GOT3 (cell line): ENCODE measurements at regions not wholly inside any gene's neighbourhood (a gene's known extent, or its start where the extent isn't known, plus 50 kb on each side); places are given as distances from the start of the nearest gene placed in this dataset.
"Not testable (repeated sequence)": the region's sequence is repeated elsewhere in the genome, so short reads cannot be mapped to it uniquely, and the experiment has no call there.

Experiments used
- DNase-seq: peaks from one replicate; lab custom pipeline; 2025; ENCODE audit warnings: mixed read lengths; lab: John Stamatoyannopoulos, UW

DNA sequence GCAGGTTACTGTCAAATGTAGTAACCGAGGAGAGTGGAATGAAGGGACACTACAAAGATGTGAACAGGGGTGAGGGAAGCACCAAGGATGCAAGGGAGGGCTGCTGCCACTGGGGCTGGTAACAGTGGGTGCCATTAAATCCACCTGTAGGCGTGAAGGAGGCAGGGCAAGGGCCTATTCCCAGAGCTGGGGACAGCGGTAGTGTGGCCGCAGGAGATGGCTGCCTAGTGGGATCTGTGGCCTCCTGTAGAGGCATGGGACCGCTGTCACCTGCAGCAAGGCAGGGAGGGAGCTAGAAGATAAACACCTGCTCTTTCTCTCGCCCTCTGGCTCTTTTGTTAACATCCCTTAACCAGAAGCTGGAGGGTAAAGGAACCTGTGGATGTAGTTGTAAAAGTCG, 80.5 kb upstream of the CNIH3 start:
- no peak for DNase-seq

DNA sequence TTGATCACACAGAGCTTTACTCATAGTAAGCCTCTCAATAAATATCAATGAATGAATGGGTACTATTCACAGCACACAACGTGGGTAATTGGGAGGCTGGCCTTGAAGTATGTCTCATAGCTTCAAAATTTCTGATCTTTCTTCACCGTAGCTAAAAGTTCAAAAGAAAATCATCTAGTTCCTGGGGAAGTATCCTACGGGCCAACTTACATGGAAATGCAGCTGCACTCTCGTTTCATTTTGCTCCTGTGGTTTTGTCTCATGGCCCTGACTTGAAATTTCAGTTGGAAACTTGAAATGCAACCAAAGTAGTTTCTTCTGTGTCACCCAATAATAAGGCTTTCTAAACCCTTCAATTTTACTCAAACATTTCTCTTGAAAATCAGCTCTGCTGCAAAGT, 76.1 kb upstream of the CNIH3 start:
- no peak for DNase-seq

GRCh38 chr1:224540535-224540934, 75.6 kb upstream of the CNIH3 start:
- DNase-seq = no peak

DNA sequence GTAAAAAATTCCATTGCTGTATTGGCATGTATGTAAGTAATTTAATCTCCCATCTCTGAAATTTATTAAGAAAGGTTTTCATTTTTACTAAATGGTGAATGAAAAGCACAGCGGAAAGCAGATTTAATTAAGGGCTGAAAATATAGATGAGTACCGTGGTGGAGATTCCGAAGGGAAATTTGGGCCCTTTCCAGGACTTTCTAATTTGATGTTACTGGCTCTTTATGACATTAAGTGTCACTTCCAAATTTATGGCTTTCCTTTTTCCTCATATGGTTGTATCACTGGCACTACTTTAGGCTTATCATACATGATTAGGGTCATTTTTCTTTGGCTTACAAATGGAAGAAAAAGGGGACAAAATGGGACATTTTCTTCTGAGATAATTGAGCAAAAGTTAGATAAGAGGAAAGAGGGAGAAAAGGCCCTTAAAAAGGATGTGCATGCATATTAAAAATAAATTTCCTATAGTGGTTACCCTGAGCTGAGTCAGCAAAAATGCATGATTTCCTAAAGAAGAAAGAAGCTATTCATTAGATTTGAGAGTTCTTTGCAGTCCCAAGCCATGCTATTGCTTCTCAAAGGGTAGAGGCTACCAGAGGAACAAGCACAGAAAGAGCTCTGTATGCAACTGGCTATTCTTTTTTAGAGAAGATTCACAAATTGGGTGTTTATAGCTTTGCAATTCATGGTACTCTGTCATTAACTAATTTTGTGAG, 74.9 kb upstream of the CNIH3 start:
- no peak for DNase-seq

- DNase-seq = no peak
These were observed 74.1 kb upstream of the CNIH3 start for GRCh38 chr1:224541901-224542630.

DNA sequence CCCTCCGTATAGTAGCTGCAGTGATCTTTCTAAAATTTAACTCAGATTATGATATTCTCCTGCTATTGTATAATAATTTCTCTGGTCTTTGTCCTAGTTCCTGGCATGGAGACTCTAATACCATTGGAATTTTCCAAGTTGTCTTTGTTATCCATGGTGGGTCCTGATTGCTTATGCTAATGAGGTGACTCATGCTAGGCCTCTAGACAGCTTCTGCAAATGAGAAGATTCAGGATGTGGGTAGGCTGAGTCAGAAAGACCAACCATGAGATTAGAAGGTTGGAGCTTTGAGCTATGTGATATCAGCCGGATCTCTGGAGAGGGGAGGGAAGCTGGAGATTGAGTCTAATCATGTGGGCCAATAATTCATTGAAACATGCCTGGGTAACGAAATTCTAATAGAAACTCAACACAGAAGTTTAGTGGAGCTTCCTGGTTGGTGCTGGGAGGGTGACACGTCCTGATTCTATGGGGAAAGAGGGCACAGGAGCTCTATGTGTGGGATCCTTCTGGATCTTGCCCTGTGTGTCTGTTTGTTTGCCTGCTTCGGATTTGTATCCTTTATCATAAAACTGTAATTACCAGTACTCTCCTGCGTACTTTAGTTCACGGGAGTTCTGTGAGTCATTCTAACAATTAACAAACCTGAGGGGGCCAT, 73.2 kb upstream of the CNIH3 start:
- DNase-seq = peak; percentile 19

DNA sequence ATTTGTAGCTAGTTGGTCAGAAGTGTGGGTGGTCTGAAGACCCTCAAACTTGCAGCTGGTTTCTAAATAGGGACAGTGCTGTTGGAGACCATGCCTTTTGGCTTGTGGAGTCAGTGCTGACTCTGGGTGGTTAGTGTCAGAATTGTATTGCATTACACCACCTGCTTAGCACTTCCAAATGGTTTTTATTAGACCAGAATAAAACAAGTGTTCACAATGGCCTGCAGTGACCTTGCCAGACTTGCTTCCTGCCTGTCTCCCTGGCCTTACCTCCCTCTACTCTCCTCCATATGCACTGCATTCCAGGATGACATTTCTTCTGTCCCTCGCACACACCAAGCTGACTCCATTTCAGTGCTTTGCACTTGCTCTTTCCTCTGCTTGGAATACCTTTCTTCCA, 72.7 kb upstream of the CNIH3 start:
- no peak for DNase-seq

DNA sequence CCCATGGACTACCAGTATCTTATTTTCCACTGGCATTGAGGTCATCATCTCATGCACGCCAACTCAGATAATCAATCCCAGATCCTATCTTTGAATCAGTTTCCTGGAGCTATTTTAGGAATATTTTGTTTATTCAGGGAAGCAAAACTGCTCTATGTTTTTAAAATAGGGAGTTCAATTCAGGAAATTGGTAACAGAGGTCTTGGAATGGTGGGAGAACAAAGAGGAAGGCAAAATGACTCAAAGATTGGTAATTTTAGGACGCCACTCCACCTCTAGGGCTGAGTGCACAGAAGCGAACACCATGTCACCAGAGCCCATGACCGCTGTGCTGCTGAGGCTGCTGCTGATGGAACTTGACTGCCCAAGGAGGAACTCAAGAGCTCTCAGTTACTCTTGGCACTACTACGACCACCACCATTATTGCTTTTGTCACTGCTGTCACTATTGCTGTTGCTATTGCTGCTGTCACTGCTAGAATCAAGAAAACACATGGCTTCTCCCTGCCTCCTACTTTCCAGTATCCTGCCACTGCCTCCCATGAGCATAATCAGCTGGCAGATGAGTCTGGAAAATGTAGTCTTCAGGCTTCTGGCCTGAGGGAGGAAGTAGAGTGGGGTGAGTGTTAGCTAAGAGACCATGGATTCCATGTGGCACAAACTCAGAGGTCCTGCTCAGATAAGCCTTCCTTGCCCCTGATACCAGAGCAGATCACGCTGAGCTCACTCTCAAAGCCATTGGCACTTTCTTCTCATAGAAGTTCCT, 71.6 kb upstream of the CNIH3 start:
- DNase-seq = no peak

DNA sequence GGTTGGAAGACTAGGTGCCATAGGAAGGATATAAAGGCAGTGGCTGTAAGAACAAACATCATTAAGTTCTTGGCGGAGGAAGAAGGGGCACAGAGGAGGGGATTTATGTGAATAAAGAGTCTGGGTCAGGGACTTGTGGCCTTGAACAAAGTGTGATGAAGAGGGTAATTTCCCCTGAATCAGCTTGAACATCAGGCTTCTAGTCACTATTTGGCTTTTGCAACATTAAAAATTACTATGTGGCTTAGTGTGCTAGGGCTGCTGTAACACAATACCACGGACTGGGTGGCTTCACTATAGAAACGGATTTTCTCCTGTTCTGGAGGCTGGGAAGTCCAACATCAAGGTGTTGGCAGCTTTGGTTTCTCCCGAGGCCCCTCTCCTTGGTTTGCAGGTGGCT, 70.5 kb upstream of the CNIH3 start:
- no peak for DNase-seq

DNA sequence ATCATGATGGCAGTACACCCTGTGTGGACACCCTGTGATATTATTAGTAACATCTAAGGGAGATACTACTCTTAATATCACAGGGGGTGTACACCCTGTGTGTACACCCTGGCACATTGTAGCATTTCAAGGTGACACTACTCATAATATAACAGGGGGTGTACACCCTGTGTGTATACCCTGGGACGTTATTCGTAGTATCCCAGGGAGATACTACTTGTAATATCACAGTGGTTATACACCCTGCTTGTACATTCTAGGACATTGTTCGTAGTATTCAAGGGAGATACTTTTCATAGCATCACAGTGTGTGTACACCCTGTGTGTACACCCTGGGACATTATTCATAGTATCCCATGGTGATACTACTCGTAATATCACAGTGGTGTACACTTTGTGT, 67.4 kb upstream of the CNIH3 start:
- no peak for DNase-seq

DNA sequence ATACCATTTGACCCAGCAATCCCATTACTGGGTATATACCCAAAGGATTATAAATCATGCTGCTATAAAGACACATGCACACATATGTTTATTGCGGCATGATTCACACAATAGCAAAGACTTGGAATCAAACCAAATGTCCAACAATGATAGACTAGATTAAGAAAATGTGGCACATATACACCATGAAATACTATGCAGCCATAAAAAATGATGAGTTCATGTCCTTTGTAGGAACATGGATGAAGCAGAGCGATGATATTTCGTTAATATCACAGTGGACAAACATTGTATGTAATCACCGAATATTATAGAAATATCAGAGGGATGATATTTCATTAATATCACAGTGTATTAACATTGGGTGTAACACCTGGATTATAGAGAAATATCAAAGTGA, 64.9 kb upstream of the CNIH3 start:
- DNase-seq = not testable (repeated sequence)

DNA sequence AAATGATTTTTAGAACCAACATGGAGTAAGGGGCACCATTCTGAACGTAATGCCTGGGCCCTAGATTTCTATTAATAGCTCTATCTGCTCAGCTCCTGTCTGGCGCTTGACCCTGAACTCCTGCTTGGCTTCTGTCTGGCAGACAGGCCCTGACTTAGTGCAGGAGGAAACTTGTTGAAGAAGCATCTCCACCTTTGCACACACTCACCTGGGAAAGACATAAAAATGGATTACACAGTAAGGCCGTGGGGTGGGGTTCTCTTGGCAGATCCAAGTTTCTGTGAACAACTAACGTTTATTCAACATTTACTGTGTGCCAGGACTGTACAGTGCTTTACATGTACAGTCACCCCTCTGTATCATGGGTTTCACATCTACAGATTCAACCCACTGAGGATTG, 62.1 kb upstream of the CNIH3 start:
- DNase-seq = no peak

GRCh38 chr1:224554620-224555259, 61.4 kb upstream of the CNIH3 start:
- no peak for DNase-seq

- no peak for DNase-seq
These were observed 57.2 kb upstream of the CNIH3 start for GRCh38 chr1:224558904-224559303.

DNA sequence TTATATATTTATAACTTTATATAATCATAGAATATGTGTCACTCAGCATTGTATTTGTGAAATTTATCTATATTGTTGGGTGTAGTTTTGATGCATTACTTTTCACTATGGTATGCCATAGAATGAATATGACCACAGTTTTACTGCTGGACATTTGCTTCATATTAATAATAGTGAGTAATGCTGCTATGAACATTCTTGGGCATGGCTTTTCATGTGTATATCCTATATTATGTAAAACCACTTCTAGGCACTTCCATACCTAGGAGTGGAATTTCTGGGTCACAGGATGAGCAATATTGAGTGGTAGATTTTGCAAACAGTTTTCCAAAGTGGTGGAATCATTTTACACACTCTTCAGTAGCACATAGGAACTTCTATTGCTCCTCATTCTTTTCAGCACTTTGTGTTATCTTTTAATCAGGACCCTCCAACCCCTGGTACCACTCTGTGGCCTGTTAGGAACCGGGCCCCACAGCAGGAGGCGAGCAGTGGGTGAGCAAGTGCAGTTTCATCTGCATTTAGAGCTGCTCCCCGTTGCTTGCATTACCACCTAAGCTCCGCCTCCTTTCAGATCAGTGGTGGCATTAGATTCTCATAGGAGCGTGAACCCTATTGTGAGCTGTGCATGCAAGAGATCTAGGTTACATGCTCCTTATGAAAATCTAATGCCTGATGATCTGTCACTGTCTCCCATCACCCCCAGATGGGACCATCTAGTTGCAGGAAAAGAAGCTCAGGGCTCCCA, 56.0 kb upstream of the CNIH3 start:
- DNase-seq = no peak

DNA sequence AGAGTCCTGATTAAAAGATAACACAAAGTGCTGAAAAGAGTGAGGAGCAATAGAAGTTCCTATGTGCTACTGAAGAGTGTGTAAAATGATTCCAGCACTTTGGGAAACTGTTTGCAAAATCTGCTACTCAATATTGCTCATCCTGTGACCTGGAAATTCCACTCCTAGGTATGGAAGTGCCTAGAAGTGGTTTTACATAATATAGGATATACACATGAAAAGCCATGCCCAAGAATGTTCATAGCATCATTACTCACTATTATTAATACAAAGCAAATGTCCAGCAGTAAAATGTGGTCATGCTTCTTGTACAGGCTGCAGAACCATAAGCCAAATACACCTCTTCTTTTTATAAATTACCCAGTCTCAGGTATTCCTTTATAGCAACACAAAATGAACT, 53.2 kb upstream of the CNIH3 start:
- not testable (repeated sequence) for DNase-seq

DNA sequence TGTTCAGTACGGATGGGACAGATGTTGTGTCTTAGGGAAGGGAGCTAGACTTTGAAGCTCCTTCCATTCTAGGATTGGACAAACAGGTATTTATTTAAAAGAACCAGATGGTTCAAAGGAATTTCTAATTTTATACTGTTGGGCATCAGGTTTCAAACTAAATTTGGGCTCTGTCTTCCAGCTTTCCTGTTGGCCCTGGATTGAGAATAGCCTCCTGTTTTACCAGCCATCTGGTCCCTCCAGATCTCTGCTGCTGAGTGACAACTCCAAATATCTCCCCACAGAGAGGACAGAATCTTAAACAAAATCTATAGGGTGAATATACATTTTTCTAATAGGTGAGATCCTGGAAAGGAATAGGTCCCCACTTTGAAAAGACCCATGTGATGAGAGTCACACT, 52.5 kb upstream of the CNIH3 start:
- DNase-seq = no peak

DNA sequence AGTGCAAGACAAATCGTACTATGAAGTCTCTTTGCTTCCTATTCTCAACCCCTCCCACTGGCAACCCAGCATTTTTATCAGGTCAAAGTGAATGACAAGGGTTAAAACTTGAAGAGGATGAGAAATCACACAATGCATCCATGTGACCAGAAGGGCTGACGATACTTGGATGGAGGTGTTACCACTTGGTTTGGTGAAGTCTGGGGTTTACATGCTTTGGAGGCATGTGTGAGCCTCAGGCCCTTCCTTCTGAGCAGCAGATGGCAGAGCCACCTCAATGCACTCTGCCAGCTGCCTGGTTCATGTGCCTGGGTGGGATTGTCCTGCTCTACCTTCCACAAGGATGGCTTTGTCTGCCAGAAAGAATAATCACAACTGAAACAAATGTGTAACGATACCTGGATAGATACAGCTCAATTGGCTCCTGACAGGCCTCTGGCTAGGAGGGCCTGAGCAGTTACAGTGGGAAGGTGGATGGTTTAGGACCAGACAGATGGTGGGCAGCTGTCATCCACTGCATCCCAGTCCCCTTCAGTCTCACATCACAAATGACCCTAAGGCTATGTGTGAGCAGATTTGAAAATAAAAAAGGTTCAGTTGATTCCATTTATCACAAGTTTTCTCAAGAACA, 51.5 kb upstream of the CNIH3 start:
- no peak for DNase-seq

DNA sequence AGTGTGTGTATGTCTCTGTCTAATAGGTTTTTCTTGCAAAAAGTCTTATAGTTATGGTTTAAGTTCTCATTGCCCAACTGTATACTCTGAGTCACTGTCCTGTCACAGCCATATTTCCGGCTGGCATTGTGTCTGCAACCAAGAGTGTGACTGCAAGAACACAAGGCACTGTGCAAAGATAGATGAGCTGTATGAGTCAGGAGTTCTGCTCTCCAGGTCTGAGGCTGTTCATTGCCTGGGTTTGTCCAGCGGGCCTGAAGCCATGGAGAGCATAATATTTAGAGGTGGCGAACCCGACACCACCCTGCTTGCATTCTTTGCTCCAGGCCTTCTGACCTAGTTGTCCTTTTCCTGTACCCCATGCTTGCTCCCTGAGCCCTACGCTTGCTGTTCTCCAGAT, 50.9 kb upstream of the CNIH3 start:
- DNase-seq = no peak

GRCh38 chr1:224565611-224566406, 50.3 kb upstream of the CNIH3 start:
- DNase-seq = no peak
